Left lung (tissue), 4 donors: ENCODE measurements at regions not wholly inside any gene's neighbourhood (a gene's known extent, or its start where the extent isn't known, plus 50 kb on each side); places are given as distances from the start of the nearest gene placed in this dataset.

Experiments
- ATAC-seq: fragments of 200-7000 bp; cut with Tn5 transposase; one replicate; pipeline ENCODE4 v1.9.1; 2020; ENCODE audit warnings: moderate library complexity
- DNase-seq, 4 donors: peaks; one replicate each; pipeline ENCODE4 v3.0.0-alpha.2; 2013 to 2020
- H3K27ac ChIP-seq, 2 donors: fragments of 200-600 bp; sonication (generic) in 1 of 2; one replicate each; pipeline versions ENCODE4 v1.5.0 to v1.8.0; 2020 to 2021
- H3K27me3 ChIP-seq, 2 donors: fragments of 200-600 bp; sonication (generic) in 1 of 2; one replicate each; pipeline versions ENCODE4 v1.5.0 to v1.8.0; 2020 to 2021
- H3K36me3 ChIP-seq, 2 donors: fragments of 200-600 bp; sonication (generic) in 1 of 2; one replicate each; pipeline versions ENCODE4 v1.5.0 to v1.8.0; 2020 to 2021
- H3K4me1 ChIP-seq, 2 donors: fragments of 200-600 bp; one replicate each; pipeline ENCODE4 v1.8.0; 2021
- H3K4me3 ChIP-seq, 2 donors: fragments of 200-600 bp; sonication (generic) in 1 of 2; one replicate each; pipeline versions ENCODE4 v1.5.0 to v1.8.0; 2020 to 2021; ENCODE audit warnings: mild to moderate bottlenecking in 1 of 2
- H3K9me3 ChIP-seq, 2 donors: fragments of 200-600 bp; sonication (generic) in 1 of 2; one replicate each; pipeline versions ENCODE4 v1.5.0 to v1.8.0; 2020 to 2021
- intact Hi-C, 2 donors: fragments of 100-400 bp; cut with DNase I; formaldehyde crosslinking; loops; one replicate each; pipeline versions ENCODE4 v1.11.2 to v1.14.2; 2022
- TF ChIP-seq, protein P1 (sequence below), 2 donors: fragments of 200-600 bp; sonication (generic) in 1 of 2; IDR thresholded peaks; one replicate each; pipeline versions ENCODE4 v1.5.0 to v1.8.0; 2021; ENCODE audit warnings: antibody characterized with exemption in 2 of 2
- donor health status: DM: no; HTN: yes; CAD: no.
- donor health status: DM: no; HTN: no; CAD: no.

DNA sequence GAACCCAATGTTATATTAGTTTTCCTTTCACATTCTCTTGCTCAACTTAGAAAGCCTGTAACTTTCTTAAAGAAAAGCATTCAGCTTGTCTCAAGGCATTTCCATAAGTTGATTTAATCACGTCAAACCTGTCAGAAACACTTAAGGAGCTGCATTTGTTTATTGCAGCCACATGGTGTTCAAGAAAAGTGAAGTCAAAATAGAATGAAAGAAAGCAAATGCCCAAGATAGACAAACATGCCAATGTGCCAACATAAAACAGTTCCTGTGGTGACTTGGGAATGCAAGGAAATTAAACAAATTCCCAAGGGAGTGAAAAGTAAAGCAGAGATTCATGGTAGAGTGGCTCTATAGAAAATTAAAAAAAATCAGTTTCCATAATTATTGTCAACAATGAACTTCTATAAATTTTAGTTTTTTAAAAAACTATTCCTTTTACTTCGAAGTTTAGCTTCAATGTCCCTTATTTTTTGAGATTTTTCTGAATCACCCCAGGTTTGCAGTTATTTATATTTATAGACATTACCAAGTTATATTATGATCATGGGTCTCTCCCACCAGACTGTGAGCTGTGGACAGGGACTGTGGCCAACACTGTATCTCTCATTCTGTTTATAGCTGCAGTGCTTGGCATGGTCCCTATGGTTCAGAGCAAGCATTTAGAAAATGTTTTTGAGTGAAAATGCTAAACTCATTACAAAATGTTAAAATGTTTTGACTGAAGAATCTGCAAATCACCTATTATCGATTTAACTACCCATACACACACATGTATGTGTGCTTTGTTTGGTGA lies 887.4 kb downstream of the REEP3 start:
- no peak for ATAC-seq
- no peak overlapping the region for H3K4me3 ChIP-seq
- H3K4me1 ChIP-seq, result no peaks in the 10 kb centered on the region
- H3K27me3 ChIP-seq, result no peaks in the 10 kb centered on the region
- TF ChIP-seq, protein P1, sequence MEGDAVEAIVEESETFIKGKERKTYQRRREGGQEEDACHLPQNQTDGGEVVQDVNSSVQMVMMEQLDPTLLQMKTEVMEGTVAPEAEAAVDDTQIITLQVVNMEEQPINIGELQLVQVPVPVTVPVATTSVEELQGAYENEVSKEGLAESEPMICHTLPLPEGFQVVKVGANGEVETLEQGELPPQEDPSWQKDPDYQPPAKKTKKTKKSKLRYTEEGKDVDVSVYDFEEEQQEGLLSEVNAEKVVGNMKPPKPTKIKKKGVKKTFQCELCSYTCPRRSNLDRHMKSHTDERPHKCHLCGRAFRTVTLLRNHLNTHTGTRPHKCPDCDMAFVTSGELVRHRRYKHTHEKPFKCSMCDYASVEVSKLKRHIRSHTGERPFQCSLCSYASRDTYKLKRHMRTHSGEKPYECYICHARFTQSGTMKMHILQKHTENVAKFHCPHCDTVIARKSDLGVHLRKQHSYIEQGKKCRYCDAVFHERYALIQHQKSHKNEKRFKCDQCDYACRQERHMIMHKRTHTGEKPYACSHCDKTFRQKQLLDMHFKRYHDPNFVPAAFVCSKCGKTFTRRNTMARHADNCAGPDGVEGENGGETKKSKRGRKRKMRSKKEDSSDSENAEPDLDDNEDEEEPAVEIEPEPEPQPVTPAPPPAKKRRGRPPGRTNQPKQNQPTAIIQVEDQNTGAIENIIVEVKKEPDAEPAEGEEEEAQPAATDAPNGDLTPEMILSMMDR (IDR thresholded peaks at IDR 0.05), result no peak
- no peak overlapping the region for H3K27ac ChIP-seq
- no peaks in the 10 kb centered on the region for H3K9me3 ChIP-seq
- no peak for DNase-seq
- H3K36me3 ChIP-seq, result no peaks in the 10 kb centered on the region
- intact Hi-C loops, result no loop called here

GRCh38 chr10:64409349-64409748 lies 888.1 kb downstream of the REEP3 start:
- TF ChIP-seq, protein P1 (IDR thresholded peaks at IDR 0.05), result no peak
- intact Hi-C loops, result no loop called here
- Histone ChIP-seq H3K4me3 (no peak overlapping the region), H3K27ac (no peak overlapping the region), H3K36me3 (no peaks in the 10 kb centered on the region), H3K9me3 (no peaks in the 10 kb centered on the region), H3K4me1 (no peaks in the 10 kb centered on the region), H3K27me3 (no peaks in the 10 kb centered on the region)
- no peak for DNase-seq
- no peak for ATAC-seq

DNA sequence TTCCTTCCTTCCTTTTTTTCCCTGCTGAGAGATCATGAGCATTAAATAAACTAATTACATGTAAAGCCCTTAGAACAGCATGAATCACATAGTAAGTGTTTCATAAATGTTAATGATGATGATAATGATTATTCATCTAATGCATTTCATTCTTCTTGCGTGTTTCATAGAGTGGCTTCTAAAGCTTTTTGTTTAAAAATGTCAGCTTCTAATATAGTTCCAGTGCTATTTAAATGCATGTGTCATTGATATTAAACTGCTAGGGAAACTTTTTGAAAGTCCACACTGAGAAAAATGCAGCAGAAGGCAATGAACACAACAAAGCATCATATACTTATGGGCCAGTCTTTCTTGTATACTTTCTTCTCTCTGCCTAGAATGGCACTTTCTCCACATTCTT lies 894.8 kb downstream of the REEP3 start:
- ATAC-seq (no peak), DNase-seq (no peak)
- Histone ChIP-seq H3K27me3 (no peaks in the 10 kb centered on the region), H3K4me1 (no peaks in the 10 kb centered on the region), H3K9me3 (no peaks in the 10 kb centered on the region), H3K4me3 (no peak overlapping the region), H3K36me3 (no peaks in the 10 kb centered on the region), H3K27ac (no peak overlapping the region)
- TF ChIP-seq, protein P1 (IDR thresholded peaks at IDR 0.05), result no peak
- intact Hi-C loops, result no loop called here

- Histone ChIP-seq H3K27ac (no peak overlapping the region), H3K27me3 (no peaks in the 10 kb centered on the region), H3K9me3 (no peaks in the 10 kb centered on the region), H3K4me1 (no peaks in the 10 kb centered on the region), H3K36me3 (no peaks in the 10 kb centered on the region), H3K4me3 (no peak overlapping the region)
- TF ChIP-seq, protein P1 (IDR thresholded peaks at IDR 0.05), result no peak
- ATAC-seq (no peak), DNase-seq (peak in 2 of 4 donors; percentile 20 to 23)
- intact Hi-C loops, result no loop called here
Observed at GRCh38 chr10:64419461-64419860, 898.3 kb downstream of the REEP3 start.

GRCh38 chr10:64426745-64427144 lies 905.5 kb downstream of the REEP3 start:
- ATAC-seq, result no peak
- no peak overlapping the region for H3K27ac ChIP-seq
- no peak for DNase-seq
- H3K4me1 ChIP-seq, result no peaks in the 10 kb centered on the region
- no peak overlapping the region for H3K4me3 ChIP-seq
- intact Hi-C loops, result no loop called here
- TF ChIP-seq, protein P1 (IDR thresholded peaks at IDR 0.05), result no peak
- no peaks in the 10 kb centered on the region for H3K27me3 ChIP-seq
- H3K9me3 ChIP-seq, result peaks cover 0 to 5% of the 10 kb centered on the region in 2 donors
- no peaks in the 10 kb centered on the region for H3K36me3 ChIP-seq
